ENCODE measurements at regions not wholly inside any gene's neighbourhood (a gene's known extent, or its start where the extent isn't known, plus 50 kb on each side); places are given as distances from the start of the nearest gene placed in this dataset.

GRCh38 chr11:127223026-127223425, 222.5 kb upstream of the KIRREL3 start:
- Histone ChIP-seq H3K4me3 (ENCODE audit: low read length) (no peak overlapping the region), H3K9me3 (ENCODE audit: control insufficient read depth, low read length) (no peaks in the 10 kb centered on the region), H3K27me3 (ENCODE audit: control insufficient read depth, insufficient read depth, low read length) (no peaks in the 10 kb centered on the region), H3K36me3 (ENCODE audit: control insufficient read depth, insufficient read depth, low read length) (no peaks in the 10 kb centered on the region), H3K9ac (ENCODE audit: low read length) (no peak overlapping the region), H3K4me1 (ENCODE audit: control insufficient read depth, insufficient read depth, low read length) (no peaks in the 10 kb centered on the region)

- no peaks in the 10 kb centered on the region for H3K27me3 ChIP-seq (ENCODE audit: control insufficient read depth, insufficient read depth, low read length)
- no peak overlapping the region for H3K4me3 ChIP-seq (ENCODE audit: low read length)
- H3K9me3 ChIP-seq (ENCODE audit: control insufficient read depth, low read length): no peaks in the 10 kb centered on the region
- no peak overlapping the region for H3K9ac ChIP-seq (ENCODE audit: low read length)
- H3K4me1 ChIP-seq (ENCODE audit: control insufficient read depth, insufficient read depth, low read length): no peaks in the 10 kb centered on the region
- H3K36me3 ChIP-seq (ENCODE audit: control insufficient read depth, insufficient read depth, low read length): no peaks in the 10 kb centered on the region
These were observed 219.1 kb upstream of the KIRREL3 start for GRCh38 chr11:127219704-127220103.

- no peaks in the 10 kb centered on the region for H3K27me3 ChIP-seq (ENCODE audit: control insufficient read depth, insufficient read depth, low read length)
- H3K4me1 ChIP-seq (ENCODE audit: control insufficient read depth, insufficient read depth, low read length): no peaks in the 10 kb centered on the region
- H3K36me3 ChIP-seq (ENCODE audit: control insufficient read depth, insufficient read depth, low read length): no peaks in the 10 kb centered on the region
- H3K4me3 ChIP-seq (ENCODE audit: low read length): no peak overlapping the region
- H3K9ac ChIP-seq (ENCODE audit: low read length): no peak overlapping the region
- no peaks in the 10 kb centered on the region for H3K9me3 ChIP-seq (ENCODE audit: control insufficient read depth, low read length)
These were observed 217.7 kb upstream of the KIRREL3 start for GRCh38 chr11:127218275-127218608.

GRCh38 chr11:127217452-127218274, 217.1 kb upstream of the KIRREL3 start:
- Histone ChIP-seq H3K27me3 (ENCODE audit: control insufficient read depth, insufficient read depth, low read length) (no peaks in the 10 kb centered on the region), H3K4me1 (ENCODE audit: control insufficient read depth, insufficient read depth, low read length) (no peaks in the 10 kb centered on the region), H3K9me3 (ENCODE audit: control insufficient read depth, low read length) (no peaks in the 10 kb centered on the region), H3K36me3 (ENCODE audit: control insufficient read depth, insufficient read depth, low read length) (no peaks in the 10 kb centered on the region), H3K9ac (ENCODE audit: low read length) (no peak overlapping the region), H3K4me3 (ENCODE audit: low read length) (no peak overlapping the region)

- no peaks in the 10 kb centered on the region for H3K36me3 ChIP-seq (ENCODE audit: control insufficient read depth, insufficient read depth, low read length)
- no peak overlapping the region for H3K4me3 ChIP-seq (ENCODE audit: low read length)
- no peaks in the 10 kb centered on the region for H3K4me1 ChIP-seq (ENCODE audit: control insufficient read depth, insufficient read depth, low read length)
- H3K9ac ChIP-seq (ENCODE audit: low read length): no peak overlapping the region
- H3K27me3 ChIP-seq (ENCODE audit: control insufficient read depth, insufficient read depth, low read length): no peaks in the 10 kb centered on the region
- no peaks in the 10 kb centered on the region for H3K9me3 ChIP-seq (ENCODE audit: control insufficient read depth, low read length)
These were observed 205.2 kb upstream of the KIRREL3 start for GRCh38 chr11:127205688-127206217.

GRCh38 chr11:127203490-127203889, 202.9 kb upstream of the KIRREL3 start:
- Histone ChIP-seq H3K4me1 (ENCODE audit: control insufficient read depth, insufficient read depth, low read length) (no peaks in the 10 kb centered on the region), H3K27me3 (ENCODE audit: control insufficient read depth, insufficient read depth, low read length) (no peaks in the 10 kb centered on the region), H3K36me3 (ENCODE audit: control insufficient read depth, insufficient read depth, low read length) (no peaks in the 10 kb centered on the region), H3K4me3 (ENCODE audit: low read length) (no peak overlapping the region), H3K9ac (ENCODE audit: low read length) (no peak overlapping the region), H3K9me3 (ENCODE audit: control insufficient read depth, low read length) (no peaks in the 10 kb centered on the region)

- no peak overlapping the region for H3K9ac ChIP-seq (ENCODE audit: low read length)
- no peaks in the 10 kb centered on the region for H3K27me3 ChIP-seq (ENCODE audit: control insufficient read depth, insufficient read depth, low read length)
- no peaks in the 10 kb centered on the region for H3K4me1 ChIP-seq (ENCODE audit: control insufficient read depth, insufficient read depth, low read length)
- H3K36me3 ChIP-seq (ENCODE audit: control insufficient read depth, insufficient read depth, low read length): no peaks in the 10 kb centered on the region
- H3K9me3 ChIP-seq (ENCODE audit: control insufficient read depth, low read length): no peaks in the 10 kb centered on the region
- H3K4me3 ChIP-seq (ENCODE audit: low read length): no peak overlapping the region
These were observed 201.5 kb upstream of the KIRREL3 start for GRCh38 chr11:127202105-127202504.

- Histone ChIP-seq H3K27me3 (ENCODE audit: control insufficient read depth, insufficient read depth, low read length) (no peaks in the 10 kb centered on the region), H3K9me3 (ENCODE audit: control insufficient read depth, low read length) (no peaks in the 10 kb centered on the region), H3K4me3 (ENCODE audit: low read length) (no peak overlapping the region), H3K4me1 (ENCODE audit: control insufficient read depth, insufficient read depth, low read length) (no peaks in the 10 kb centered on the region), H3K9ac (ENCODE audit: low read length) (no peak overlapping the region), H3K36me3 (ENCODE audit: control insufficient read depth, insufficient read depth, low read length) (no peaks in the 10 kb centered on the region)
These were observed 198.8 kb upstream of the KIRREL3 start for GRCh38 chr11:127199306-127199801.

GRCh38 chr11:127195501-127196120, 195.0 kb upstream of the KIRREL3 start:
- Histone ChIP-seq H3K4me3 (ENCODE audit: low read length) (no peak overlapping the region), H3K27me3 (ENCODE audit: control insufficient read depth, insufficient read depth, low read length) (no peaks in the 10 kb centered on the region), H3K9ac (ENCODE audit: low read length) (no peak overlapping the region), H3K9me3 (ENCODE audit: control insufficient read depth, low read length) (no peaks in the 10 kb centered on the region), H3K4me1 (ENCODE audit: control insufficient read depth, insufficient read depth, low read length) (no peaks in the 10 kb centered on the region), H3K36me3 (ENCODE audit: control insufficient read depth, insufficient read depth, low read length) (no peaks in the 10 kb centered on the region)

GRCh38 chr11:127194521-127194920, 194.0 kb upstream of the KIRREL3 start:
- no peak overlapping the region for H3K4me3 ChIP-seq (ENCODE audit: low read length)
- no peaks in the 10 kb centered on the region for H3K4me1 ChIP-seq (ENCODE audit: control insufficient read depth, insufficient read depth, low read length)
- H3K9me3 ChIP-seq (ENCODE audit: control insufficient read depth, low read length): no peaks in the 10 kb centered on the region
- H3K27me3 ChIP-seq (ENCODE audit: control insufficient read depth, insufficient read depth, low read length): no peaks in the 10 kb centered on the region
- no peaks in the 10 kb centered on the region for H3K36me3 ChIP-seq (ENCODE audit: control insufficient read depth, insufficient read depth, low read length)
- H3K9ac ChIP-seq (ENCODE audit: low read length): no peak overlapping the region

- Histone ChIP-seq H3K9ac (ENCODE audit: low read length) (no peak overlapping the region), H3K9me3 (ENCODE audit: control insufficient read depth, low read length) (no peaks in the 10 kb centered on the region), H3K4me1 (ENCODE audit: control insufficient read depth, insufficient read depth, low read length) (no peaks in the 10 kb centered on the region), H3K4me3 (ENCODE audit: low read length) (no peak overlapping the region), H3K36me3 (ENCODE audit: control insufficient read depth, insufficient read depth, low read length) (no peaks in the 10 kb centered on the region), H3K27me3 (ENCODE audit: control insufficient read depth, insufficient read depth, low read length) (no peaks in the 10 kb centered on the region)
These were observed 193.4 kb upstream of the KIRREL3 start for GRCh38 chr11:127193950-127194349.

- Histone ChIP-seq H3K27me3 (ENCODE audit: control insufficient read depth, insufficient read depth, low read length) (no peaks in the 10 kb centered on the region), H3K9me3 (ENCODE audit: control insufficient read depth, low read length) (no peaks in the 10 kb centered on the region), H3K4me1 (ENCODE audit: control insufficient read depth, insufficient read depth, low read length) (no peaks in the 10 kb centered on the region), H3K36me3 (ENCODE audit: control insufficient read depth, insufficient read depth, low read length) (no peaks in the 10 kb centered on the region), H3K4me3 (ENCODE audit: low read length) (no peak overlapping the region), H3K9ac (ENCODE audit: low read length) (no peak overlapping the region)
These were observed 191.1 kb upstream of the KIRREL3 start for GRCh38 chr11:127191689-127192088.
